SU-DHL-6 (cell line): ENCODE measurements at regions not wholly inside any gene's neighbourhood (a gene's known extent, or its start where the extent isn't known, plus 50 kb on each side); places are given as distances from the start of the nearest gene placed in this dataset.

Experiments used
- EZH2phosphoT487 ChIP-seq: fragments of 200-600 bp; sonication (generic), shearing (Covaris generic); conservative IDR thresholded peaks from 2 replicates; pipeline ENCODE4 v1.6.1; 2018; ENCODE audit warnings: mild to moderate bottlenecking, antibody characterized with exemption, low read length, moderate library complexity, mixed read lengths
- TF ChIP-seq, protein P1 (sequence below): fragments of 200-600 bp; sonication (generic); IDR thresholded peaks from one replicate; pipeline ENCODE4 v1.5.1; 2017; ENCODE audit warnings: antibody characterized with exemption, mild to moderate bottlenecking, low read length, moderate library complexity; ENCODE audit not compliant: insufficient read depth, poor library complexity, severe bottlenecking

DNA sequence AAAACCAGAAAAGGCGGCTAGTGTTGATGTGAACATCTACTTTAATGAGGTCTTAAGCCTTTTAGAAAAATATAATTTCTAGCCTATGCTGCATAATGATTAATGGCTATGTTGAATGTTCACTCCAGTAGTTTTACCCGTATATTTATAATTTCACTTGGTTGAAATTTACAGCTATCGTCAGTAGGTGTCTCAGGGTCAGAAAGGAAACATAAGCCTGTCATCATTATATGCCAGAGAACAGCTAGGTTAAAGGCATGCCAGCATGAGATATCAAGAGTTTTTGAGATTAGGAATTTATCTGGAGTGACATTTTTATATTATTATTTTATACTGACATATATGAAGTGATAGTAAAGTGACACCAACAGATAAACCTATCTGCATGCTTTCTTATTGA is 904.1 kb downstream of the OTOL1 start:
- TF ChIP-seq, protein P1, sequence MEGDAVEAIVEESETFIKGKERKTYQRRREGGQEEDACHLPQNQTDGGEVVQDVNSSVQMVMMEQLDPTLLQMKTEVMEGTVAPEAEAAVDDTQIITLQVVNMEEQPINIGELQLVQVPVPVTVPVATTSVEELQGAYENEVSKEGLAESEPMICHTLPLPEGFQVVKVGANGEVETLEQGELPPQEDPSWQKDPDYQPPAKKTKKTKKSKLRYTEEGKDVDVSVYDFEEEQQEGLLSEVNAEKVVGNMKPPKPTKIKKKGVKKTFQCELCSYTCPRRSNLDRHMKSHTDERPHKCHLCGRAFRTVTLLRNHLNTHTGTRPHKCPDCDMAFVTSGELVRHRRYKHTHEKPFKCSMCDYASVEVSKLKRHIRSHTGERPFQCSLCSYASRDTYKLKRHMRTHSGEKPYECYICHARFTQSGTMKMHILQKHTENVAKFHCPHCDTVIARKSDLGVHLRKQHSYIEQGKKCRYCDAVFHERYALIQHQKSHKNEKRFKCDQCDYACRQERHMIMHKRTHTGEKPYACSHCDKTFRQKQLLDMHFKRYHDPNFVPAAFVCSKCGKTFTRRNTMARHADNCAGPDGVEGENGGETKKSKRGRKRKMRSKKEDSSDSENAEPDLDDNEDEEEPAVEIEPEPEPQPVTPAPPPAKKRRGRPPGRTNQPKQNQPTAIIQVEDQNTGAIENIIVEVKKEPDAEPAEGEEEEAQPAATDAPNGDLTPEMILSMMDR, result no peak
- no peak for TF ChIP-seq EZH2phosphoT487
